Gastroesophageal sphincter (tissue), 4 donors: ENCODE measurements at regions not wholly inside any gene's neighbourhood (a gene's known extent, or its start where the extent isn't known, plus 50 kb on each side); places are given as distances from the start of the nearest gene placed in this dataset.

Source experiments
- ATAC-seq: fragments of 150-250 bp; one replicate; pipeline ENCODE4 v1.9.1; 2016; ENCODE audit warnings: mild to moderate bottlenecking, moderate library complexity
- H3K27ac ChIP-seq, 4 donors: fragments of 200-600 bp; sonication (generic) in 3 of 4; 1 replicate in 3 of 4; 2 replicates in 1 of 4; pipeline ENCODE4 v1.5.1; 2016 to 2019
- H3K27me3 ChIP-seq: fragments of 200-600 bp; sonication (generic); one replicate; pipeline ENCODE4 v1.5.1; 2019
- H3K36me3 ChIP-seq, 2 donors: fragments of 200-600 bp; sonication (generic); one replicate each; pipeline ENCODE4 v1.5.1; 2019; ENCODE audit warnings: control low read depth in 1 of 2
- H3K4me1 ChIP-seq, 3 donors: fragments of 200-600 bp; sonication (generic); 1 replicate in 2 of 3; 2 replicates in 1 of 3; pipeline ENCODE4 v1.5.1; 2016 to 2019; ENCODE audit warnings: control low read depth in 2 of 3
- H3K4me3 ChIP-seq, 2 donors: fragments of 200-600 bp; sonication (generic); one replicate each; pipeline ENCODE4 v1.5.1; 2019; ENCODE audit warnings: mild to moderate bottlenecking in 1 of 2, moderate library complexity in 1 of 2
- H3K9me3 ChIP-seq, 3 donors: fragments of 200-600 bp; sonication (generic); one replicate each; pipeline ENCODE4 v1.5.1; 2017 to 2019; ENCODE audit warnings: control low read depth in 2 of 3
- CTCF ChIP-seq, 4 experiments: fragments of 200-600 bp in 2 of 4; fragments of 450-650 bp in 2 of 4; sonication (generic) in 1 of 4; IDR thresholded peaks; one replicate each; pipeline ENCODE4 v1.5.1; 2017 to 2019; ENCODE audit warnings: antibody characterized with exemption in 4 of 4, mild to moderate bottlenecking in 2 of 4, moderate library complexity in 2 of 4
- EP300 ChIP-seq: sonication (generic); formaldehyde crosslinking; IDR thresholded peaks from one replicate; pipeline ENCODE4 v1.6.1; 2017; ENCODE audit warnings: antibody characterized with exemption, mild to moderate bottlenecking
- POLR2A ChIP-seq, 2 donors: fragments of 450-650 bp; IDR thresholded peaks; one replicate each; pipeline ENCODE4 v1.6.1; 2017; ENCODE audit warnings: antibody characterized with exemption in 2 of 2, mild to moderate bottlenecking in 2 of 2, moderate library complexity in 1 of 2
- POLR2AphosphoS5 ChIP-seq: sonication (generic); formaldehyde crosslinking; IDR thresholded peaks from one replicate; pipeline ENCODE4 v1.6.1; 2017; ENCODE audit warnings: antibody characterized with exemption
- WGBS, 2 donors: methylation state at CpG; one replicate each; pipeline ENCODE4 v1.1.5; 2018; ENCODE audit warnings: low coverage in 1 of 2; 5-methylcytosine and 5-hydroxymethylcytosine counted together

GRCh38 chr15:95887666-95888390 lies 442.7 kb upstream of the NR2F2 start:
- no peak for ATAC-seq
- TF ChIP-seq POLR2A (IDR thresholded peaks at IDR 0.05), result no peak
- TF ChIP-seq CTCF (IDR thresholded peaks at IDR 0.05), result no peak
- no peak for TF ChIP-seq POLR2AphosphoS5
- TF ChIP-seq EP300, result no peak
- 80 to 93% methylated on average over 7 of the region's 7 CpGs for WGBS, 2 donors

DNA sequence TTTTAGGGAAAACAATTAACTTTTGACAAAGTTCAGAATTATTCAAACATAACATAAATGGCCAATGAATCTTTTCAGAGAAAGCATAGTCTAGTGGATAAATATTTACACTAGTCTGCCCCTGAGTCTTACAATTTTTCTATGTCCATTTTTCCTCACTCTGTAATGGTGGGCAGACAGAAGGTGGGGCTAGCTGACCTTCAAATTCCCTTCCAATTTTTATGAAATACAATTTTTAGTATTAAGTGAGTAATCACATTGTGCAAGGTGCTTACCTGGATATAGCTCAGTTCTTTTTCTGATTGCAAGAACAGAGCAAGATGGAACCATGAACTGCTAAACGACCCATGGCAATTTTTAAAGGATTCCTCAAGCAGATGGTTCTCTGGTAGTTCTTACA lies 441.7 kb upstream of the NR2F2 start:
- no peak for ATAC-seq
- Histone ChIP-seq H3K27ac (no peak overlapping the region), H3K27me3 (no peaks in the 10 kb centered on the region), H3K4me1 (no peaks in the 10 kb centered on the region), H3K4me3 (no peak overlapping the region), H3K9me3 (no peaks in the 10 kb centered on the region), H3K36me3 (no peaks in the 10 kb centered on the region)
- 69 to 100% methylated on average over 1 of the region's 1 CpG for WGBS, 2 donors
- TF ChIP-seq POLR2AphosphoS5 (no peak), CTCF (IDR thresholded peaks at IDR 0.05) (no peak), EP300 (no peak), POLR2A (IDR thresholded peaks at IDR 0.05) (no peak)

More at GRCh38 chr15:95887666-95888390, 442.7 kb upstream of the NR2F2 start:
- Histone ChIP-seq H3K27ac (no peak overlapping the region), H3K4me1 (no peaks in the 10 kb centered on the region), H3K36me3 (no peaks in the 10 kb centered on the region), H3K9me3 (no peaks in the 10 kb centered on the region), H3K4me3 (no peak overlapping the region), H3K27me3 (no peaks in the 10 kb centered on the region)

DNA sequence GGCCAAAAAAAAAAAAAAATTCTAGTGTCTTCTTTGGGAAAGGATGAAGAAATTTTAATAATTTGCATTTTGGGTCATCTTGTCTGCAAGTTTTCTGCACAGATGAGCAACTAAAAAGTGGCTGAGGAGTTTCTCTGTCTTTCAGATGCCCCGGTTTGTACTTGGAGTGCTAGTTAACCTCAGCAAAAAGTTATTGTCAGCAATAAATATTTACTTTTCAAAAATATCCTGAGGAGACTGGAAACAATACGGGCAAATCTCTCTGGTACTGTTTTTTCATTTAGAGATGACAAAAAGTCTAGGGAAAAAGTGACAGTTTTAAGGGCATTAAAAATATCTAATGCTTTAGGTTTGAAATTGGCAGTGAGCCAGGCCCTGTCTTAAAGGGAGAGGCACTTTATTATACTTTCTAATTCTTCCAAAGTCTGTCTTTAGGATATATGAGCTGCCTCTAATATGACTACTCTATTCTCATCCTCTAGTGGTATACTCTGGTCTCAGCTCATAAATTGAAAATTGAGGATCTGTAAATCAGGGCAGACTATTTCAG lies 436.0 kb upstream of the NR2F2 start:
- no peaks in the 10 kb centered on the region for H3K36me3 ChIP-seq
- H3K9me3 ChIP-seq, result no peaks in the 10 kb centered on the region
- no peak for ATAC-seq
- WGBS, 2 donors, result 6 to 25% methylated on average over 2 of the region's 2 CpGs
- TF ChIP-seq EP300 (no peak), CTCF (IDR thresholded peaks at IDR 0.05) (no peak)
- no peaks in the 10 kb centered on the region for H3K27me3 ChIP-seq
- no peak overlapping the region for H3K27ac ChIP-seq
- peaks cover 0 to 21% (median 4%) of the 10 kb centered on the region in 3 donors for H3K4me1 ChIP-seq
- no peak overlapping the region for H3K4me3 ChIP-seq

DNA sequence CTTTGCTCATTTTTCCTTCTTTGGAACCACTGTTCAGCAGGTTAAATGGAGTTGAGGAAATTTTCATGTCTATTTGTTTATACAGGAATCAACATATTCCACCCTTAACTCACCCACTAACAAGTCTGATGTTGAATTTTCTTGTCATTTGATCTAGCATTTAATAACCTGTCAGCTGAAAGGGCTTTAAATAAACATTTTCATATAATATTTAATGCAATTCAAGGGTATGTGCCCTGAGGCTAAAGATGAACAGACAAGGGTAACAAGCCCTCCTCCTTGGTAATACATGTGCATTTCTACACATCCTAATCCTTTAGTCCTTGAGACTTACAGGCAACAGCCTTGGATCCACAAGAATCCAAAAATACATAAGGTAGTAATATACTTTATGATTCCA lies 435.0 kb upstream of the NR2F2 start:
- TF ChIP-seq EP300, result no peak
- no peak for TF ChIP-seq CTCF (IDR thresholded peaks at IDR 0.05)
- no peak for TF ChIP-seq POLR2AphosphoS5
- TF ChIP-seq POLR2A (IDR thresholded peaks at IDR 0.05), result no peak
- H3K4me3 ChIP-seq, result no peak overlapping the region
- peaks cover 0 to 21% (median 4%) of the 10 kb centered on the region in 3 donors for H3K4me1 ChIP-seq
- H3K36me3 ChIP-seq, result no peaks in the 10 kb centered on the region
- H3K9me3 ChIP-seq, result no peaks in the 10 kb centered on the region
- no peaks in the 10 kb centered on the region for H3K27me3 ChIP-seq
- ATAC-seq, result no peak
- no peak overlapping the region for H3K27ac ChIP-seq

DNA sequence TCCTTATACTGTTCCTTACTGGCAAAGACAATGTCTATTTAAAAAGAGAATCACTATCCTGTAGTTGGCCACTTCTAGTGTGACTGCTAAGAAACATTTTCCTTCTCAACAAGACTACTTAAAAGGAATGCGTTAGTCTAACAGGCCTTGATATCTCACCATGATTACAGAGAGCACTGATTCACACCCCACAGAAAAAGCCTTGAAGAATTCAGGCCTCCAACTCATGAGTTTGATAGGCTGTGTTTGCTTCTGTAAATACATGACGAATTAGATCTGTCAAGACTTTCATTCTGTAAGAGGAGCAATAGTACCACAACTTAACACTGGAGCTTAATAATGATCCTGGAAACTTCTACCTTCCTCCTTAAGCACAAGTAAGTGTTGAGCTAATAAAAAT lies 432.8 kb upstream of the NR2F2 start:
- Histone ChIP-seq H3K9me3 (no peaks in the 10 kb centered on the region), H3K4me1 (peaks cover 0 to 21% (median 4%) of the 10 kb centered on the region in 3 donors), H3K4me3 (no peak overlapping the region), H3K27ac (no peak overlapping the region), H3K27me3 (no peaks in the 10 kb centered on the region), H3K36me3 (no peaks in the 10 kb centered on the region)
- no peak for TF ChIP-seq EP300
- TF ChIP-seq POLR2AphosphoS5, result no peak
- no peak for TF ChIP-seq CTCF (IDR thresholded peaks at IDR 0.05)
- no peak for TF ChIP-seq POLR2A (IDR thresholded peaks at IDR 0.05)
- ATAC-seq, result no peak
- WGBS, 2 donors, result 88 to 100% methylated on average over 1 to 2 of the region's 2 CpGs
